ENCODE measurements at regions not wholly inside any gene's neighbourhood (a gene's known extent, or its start where the extent isn't known, plus 50 kb on each side); places are given as distances from the start of the nearest gene placed in this dataset.
"Not testable (repeated sequence)": the region's sequence is repeated elsewhere in the genome, so short reads cannot be mapped to it uniquely, and the experiment has no call there.

- DNase-seq (ENCODE audit: low read depth), result not testable (repeated sequence)
Observed at GRCh38 chr21:13820286-13820685, 210.7 kb downstream of the POTED start.

- DNase-seq (ENCODE audit: low read depth), result not testable (repeated sequence)
Observed at GRCh38 chr21:13812191-13812590, 202.6 kb downstream of the POTED start.

DNA sequence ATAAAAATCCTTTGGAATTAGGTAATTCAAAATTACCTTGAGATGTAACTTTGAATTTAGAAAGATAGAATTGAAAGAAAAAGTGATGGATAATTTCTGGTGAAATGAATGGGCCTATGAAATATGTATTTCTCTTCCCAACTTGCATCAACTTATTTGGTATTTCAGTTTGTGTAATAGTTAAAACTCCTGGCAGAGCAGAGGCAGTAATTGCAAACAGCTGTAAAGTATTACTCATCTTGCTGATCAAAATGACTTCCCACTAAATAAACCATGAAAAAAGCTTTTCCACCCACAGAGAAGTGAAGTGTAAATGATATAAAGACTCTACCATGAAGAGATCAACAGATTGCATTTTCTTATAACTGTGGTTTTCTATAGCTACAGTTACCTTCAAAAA lies 201.0 kb downstream of the POTED start:
- DNase-seq (ENCODE audit: low read depth), result not testable (repeated sequence)

DNA sequence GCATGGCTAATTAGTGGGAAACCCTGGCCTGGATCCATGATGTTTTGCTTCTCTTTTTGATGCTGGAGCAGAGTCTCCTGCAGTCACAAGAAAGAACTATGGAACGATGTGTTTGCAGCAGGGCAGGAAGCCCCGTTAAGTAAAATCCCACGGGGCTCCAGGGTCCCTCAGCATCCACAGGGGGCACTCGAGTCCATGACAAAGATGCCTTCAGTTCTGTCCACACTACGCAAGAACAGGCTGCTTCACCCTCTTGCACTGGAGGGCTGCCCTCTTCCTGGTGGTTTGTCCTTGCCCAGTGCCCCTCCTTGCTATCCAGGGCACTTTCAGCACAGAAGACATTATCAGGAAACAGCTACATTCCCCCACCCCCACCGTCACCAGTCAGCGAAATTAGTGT lies 196.9 kb downstream of the POTED start:
- DNase-seq (ENCODE audit: low read depth), result not testable (repeated sequence)

GRCh38 chr21:13802757-13803156 lies 193.2 kb downstream of the POTED start:
- DNase-seq (ENCODE audit: low read depth), result not testable (repeated sequence)

Data from T follicular helper cell (primary cell).